Heart left ventricle (tissue), 13 donors: ENCODE measurements at regions not wholly inside any gene's neighbourhood (a gene's known extent, or its start where the extent isn't known, plus 50 kb on each side); places are given as distances from the start of the nearest gene placed in this dataset.

Source experiments
- POLR2A ChIP-seq, 2 donors: fragments of 450-650 bp; IDR thresholded peaks; one replicate each; pipeline ENCODE4 v1.6.1; 2017; ENCODE audit warnings: antibody characterized with exemption in 2 of 2, mild to moderate bottlenecking in 2 of 2, moderate library complexity in 2 of 2
- TF ChIP-seq, protein P1 (sequence below), 12 donors: fragments of 200-600 bp; sonication (generic) in 4 of 12; IDR thresholded peaks; one replicate each; pipeline versions ENCODE4 v1.5.0 to v1.8.0; 2018 to 2022; ENCODE audit warnings: antibody characterized with exemption in 12 of 12, mild to moderate bottlenecking in 5 of 12
- donor health status: ischemic (EF 13 %, LVEDD 7.1; RV severe dilation, severe dysfunction).
- donor health status: DM: no; HTN: yes; CAD: no.
- donor health status: DM: no; HTN: no; CAD: no.
- donor health status: ischemic (EF 25% LVEDD 6.9; RV normal size, moderate dysfunction).
- donor health status: ischemic (EF 25% LVEDD 5.7; RV mildly dilated, moderate dysfunction).
- donor health status: ischemic (EF 35%, LVEDD 5.7; RV mildly dilated, moderate dysfunction).
- donor health status: nonischemic (EF 11% LVEDD 7.7; RV severe dilation, severe dysfunction).
- donor health status: DM: yes; HTN: yes; CAD: no.
- donor health status: PGD.
- donor health status: ischemic (EF 29% LVEDD 5.4; RV normal size, mild dysfunction).
- donor health status: nonischemic (EF 23%, LVEDD 6.1; RV moderate dilation, normal function).

DNA sequence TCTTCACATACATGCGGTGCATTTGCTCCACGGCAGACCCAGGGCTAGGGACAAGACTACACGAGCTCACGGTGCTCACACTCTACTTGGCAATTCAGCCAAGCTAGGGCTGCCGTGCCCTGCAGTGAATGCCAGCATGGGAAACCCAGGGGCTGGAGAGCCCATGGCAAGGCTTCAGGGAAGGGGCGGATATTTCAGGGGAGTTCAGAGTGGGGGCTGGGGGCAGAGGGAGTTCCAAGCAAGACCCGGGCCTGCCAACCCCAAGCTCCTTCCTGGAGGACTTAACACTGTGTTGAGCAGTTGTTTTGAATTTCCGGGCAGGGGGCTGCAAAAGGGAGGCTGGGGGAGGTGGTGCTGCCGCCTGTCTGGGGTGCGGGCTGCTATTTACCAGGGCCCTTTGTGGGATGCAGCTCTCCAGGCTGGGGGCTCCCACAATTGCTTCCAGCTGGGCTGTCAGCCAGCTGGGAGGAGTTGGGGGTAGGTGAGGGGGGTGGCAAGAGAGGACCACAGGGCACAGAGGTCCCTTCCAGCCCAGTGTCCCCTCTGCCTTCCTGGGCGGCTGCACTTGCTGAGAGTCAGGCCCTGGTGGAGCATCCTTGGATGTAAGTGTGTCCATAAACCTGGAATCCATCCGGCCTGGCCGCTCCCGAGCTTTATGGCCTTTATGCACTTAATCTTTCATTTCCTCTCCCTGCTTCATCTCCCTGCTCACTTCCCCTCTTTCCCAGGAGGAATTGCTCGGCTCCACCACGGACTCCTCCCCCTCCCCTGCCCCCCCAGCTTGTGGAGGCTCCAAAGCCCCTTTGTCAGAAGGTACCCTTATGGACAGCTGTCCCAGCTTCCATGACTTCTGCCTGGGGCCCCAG lies 55.8 kb upstream of the SSBP3 start:
- TF ChIP-seq, protein P1, sequence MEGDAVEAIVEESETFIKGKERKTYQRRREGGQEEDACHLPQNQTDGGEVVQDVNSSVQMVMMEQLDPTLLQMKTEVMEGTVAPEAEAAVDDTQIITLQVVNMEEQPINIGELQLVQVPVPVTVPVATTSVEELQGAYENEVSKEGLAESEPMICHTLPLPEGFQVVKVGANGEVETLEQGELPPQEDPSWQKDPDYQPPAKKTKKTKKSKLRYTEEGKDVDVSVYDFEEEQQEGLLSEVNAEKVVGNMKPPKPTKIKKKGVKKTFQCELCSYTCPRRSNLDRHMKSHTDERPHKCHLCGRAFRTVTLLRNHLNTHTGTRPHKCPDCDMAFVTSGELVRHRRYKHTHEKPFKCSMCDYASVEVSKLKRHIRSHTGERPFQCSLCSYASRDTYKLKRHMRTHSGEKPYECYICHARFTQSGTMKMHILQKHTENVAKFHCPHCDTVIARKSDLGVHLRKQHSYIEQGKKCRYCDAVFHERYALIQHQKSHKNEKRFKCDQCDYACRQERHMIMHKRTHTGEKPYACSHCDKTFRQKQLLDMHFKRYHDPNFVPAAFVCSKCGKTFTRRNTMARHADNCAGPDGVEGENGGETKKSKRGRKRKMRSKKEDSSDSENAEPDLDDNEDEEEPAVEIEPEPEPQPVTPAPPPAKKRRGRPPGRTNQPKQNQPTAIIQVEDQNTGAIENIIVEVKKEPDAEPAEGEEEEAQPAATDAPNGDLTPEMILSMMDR (IDR thresholded peaks at IDR 0.05): no peak
- no peak for TF ChIP-seq POLR2A (IDR thresholded peaks at IDR 0.05)
